Stimulated activated CD8-positive, alpha-beta memory T cell treated with anti-CD3 and anti-CD28 coated beads, Interleukin-4, amount 100 ng/mL, for 1 hour (primary cell): ENCODE measurements at regions not wholly inside any gene's neighbourhood (a gene's known extent, or its start where the extent isn't known, plus 50 kb on each side); places are given as distances from the start of the nearest gene placed in this dataset.
"Not testable (repeated sequence)": the region's sequence is repeated elsewhere in the genome, so short reads cannot be mapped to it uniquely, and the experiment has no call there.

Experiments
- DNase-seq, 2 donors: peaks; one replicate each; pipeline ENCODE4 v3.0.0-alpha.2; 2020; ENCODE audit warnings: low read depth in 2 of 2, low spot score in 1 of 2

DNA sequence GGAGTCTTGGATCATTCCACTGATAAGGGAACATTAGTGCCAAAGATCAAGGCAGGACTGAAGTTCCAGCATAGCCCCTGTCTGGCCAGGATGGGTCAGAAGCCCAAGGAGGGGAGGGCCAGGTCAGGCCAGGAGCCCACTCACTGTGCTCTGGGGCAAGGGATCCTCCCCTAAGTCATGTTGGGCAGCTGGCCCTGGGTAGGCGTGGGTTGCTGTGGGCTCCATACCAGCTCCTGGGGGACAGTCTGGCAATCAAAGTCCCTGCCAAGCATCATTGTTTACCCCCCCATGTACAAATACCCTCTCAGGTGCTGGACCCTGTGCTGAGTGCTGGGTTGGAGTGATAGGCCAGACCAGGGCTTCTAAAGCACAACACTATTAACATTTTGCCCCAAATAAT lies 130.5 kb downstream of the IRX5 start:
- DNase-seq, result no peak

DNA sequence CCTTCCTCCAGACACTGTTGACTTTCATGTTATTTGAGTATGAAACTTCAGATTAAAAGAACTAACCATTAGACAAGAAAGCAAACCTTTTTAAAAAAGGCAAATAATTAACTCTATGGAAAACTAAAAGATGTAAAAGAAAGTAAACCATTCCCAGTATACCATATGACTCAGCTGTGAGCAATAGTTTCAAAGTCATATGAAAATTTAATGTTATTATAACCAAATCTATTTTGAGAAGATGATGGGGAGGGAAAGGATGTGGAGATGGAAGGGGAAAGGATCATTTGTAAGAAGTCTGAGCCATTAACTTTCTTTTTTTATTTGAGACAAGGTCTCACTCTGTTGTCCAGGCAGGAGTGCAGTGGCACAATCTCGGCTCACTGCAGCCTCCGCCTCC lies 131.8 kb downstream of the IRX5 start:
- no peak for DNase-seq

DNA sequence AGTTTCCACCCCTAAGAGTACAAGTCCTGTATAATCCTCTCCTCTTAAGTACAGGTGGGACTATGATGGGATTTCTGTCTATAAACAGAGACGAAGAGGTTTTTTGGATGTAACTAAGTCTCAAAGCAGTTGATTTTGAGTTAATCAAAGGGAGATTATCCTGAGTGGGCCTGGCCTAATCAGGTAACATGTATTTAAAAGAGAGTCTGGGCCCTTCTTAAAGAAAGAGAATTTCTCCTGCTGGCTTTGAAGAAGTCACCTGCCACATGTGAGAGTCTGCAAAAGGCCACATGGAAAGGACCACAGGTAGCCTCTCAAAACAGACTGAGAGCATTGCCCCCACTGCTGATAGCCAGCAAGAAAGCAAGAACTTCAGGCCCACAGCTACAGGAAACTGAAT lies 142.3 kb downstream of the IRX5 start:
- DNase-seq, result no peak

- DNase-seq, result no peak
Measured at GRCh38 chr16:55073830-55074229, 143.2 kb downstream of the IRX5 start.

DNA sequence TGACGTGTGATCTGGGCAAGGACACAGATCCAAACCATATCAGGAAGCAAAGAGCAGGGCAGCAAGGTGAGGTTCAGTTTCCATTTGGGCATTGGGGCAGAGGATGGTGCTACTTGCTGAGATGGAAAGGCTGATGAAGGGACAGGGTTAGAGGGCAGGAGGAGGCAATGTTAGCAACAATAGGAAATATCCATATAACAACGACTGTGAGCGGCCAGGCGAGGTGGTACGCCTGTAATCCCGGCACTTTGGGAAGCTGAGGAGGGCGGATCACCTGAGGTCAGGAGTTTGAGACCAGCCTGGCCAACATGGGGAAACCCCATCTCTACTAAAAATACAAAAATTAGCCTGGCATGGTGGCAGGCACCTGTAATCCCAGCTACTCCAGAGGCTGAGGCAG lies 144.5 kb downstream of the IRX5 start:
- DNase-seq, result not testable (repeated sequence)

- no peak for DNase-seq
Measured at GRCh38 chr16:55076053-55076452, 145.4 kb downstream of the IRX5 start.

GRCh38 chr16:55077266-55077665 lies 146.6 kb downstream of the IRX5 start:
- DNase-seq, result no peak

DNA sequence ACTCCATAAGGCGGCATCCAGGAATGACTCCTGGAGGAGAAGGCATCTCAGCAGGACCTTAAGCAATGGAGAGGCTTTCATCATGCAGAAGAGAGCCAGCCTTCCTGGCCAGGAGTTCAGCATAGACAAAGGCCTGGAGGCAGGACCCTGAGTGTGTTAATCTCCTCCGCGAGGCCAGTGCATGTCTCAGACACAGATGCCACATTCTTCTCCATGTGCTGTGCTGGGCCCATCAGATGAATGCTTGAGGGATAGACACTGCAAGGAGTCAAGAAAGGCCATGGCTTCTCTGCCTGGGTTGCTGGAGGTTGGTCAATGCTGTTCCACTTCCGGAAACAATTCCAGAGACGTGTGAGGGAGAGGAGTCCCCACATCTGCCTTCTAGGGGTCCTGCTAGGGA lies 147.5 kb downstream of the IRX5 start:
- DNase-seq, result no peak

DNA sequence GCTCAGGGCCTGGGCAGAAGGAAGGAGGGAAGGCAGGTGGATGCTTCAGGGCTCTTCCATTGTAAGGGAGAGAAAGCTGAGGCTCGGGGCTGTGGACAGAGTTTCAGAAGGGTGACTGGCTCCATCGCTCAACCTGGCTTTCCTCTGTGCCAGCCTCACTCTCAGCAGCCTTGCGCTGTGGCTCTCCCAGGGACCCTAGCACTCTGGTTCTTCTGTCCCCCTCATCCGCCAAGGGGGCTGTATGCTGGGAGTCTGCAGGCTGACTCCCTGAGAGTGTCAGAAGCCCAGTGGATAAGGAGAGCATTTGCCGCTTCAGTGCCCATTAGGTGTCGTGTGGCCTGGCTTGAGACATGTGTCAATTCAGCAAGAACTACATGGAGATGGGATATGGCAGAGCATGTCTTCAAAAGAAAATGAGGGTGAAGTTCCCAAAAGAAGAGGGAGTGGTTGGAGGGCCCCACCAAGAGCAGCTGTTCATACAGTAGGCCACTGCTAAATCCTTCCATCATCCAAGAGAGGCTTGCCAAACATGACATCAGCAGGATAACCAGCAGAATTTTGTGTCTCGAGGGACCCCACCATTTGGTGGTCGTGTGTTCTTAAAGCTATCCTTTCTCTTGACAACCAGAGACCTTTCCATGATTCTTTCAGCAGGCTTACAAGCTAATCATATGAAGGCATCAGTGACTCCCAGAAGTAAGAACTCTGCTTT lies 148.2 kb downstream of the IRX5 start:
- DNase-seq, result no peak

DNA sequence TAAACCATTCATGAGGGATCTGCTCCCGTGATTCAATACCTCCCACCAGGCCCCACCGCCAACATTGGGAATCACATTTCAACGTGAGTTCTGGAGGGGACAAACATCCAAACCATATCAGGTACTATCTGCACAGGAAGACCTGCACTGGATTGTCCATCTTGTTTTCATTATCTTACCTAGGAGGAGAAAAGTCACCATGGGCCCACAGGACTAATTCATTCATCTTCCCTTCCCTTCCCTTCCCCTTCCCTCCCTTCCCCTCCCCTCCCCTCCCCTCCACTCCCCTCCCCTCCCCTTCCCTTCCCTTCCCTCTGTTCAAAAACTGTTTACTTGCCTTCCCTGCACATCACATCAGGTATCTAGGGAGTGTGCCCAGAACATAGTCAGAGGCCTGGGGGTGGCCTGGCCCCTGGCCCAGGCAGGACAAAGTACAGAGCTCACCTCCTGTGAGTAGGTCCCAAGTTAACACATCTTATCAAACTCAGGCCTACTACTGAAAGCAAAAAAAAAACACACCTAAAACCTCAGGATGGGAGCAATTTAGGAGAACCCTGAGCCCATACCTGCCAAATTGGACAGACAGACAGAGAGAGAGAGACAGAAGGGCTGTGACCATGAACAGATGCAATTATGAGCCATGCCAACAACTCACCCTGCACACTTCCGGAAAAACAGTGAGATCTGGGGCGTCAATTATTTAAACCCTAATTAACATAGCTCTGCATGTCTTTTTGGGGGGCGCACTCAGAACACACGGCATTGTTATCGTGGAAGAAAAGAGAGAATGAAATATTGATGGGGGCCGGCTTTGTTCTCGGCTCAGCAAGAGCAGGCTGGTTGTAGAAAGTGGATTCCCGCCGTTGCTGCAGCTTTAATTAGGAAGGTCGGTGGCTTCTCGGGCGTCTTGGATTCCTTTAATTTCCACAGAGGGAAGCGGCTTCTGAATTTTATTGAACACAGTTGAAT lies 151.2 kb downstream of the IRX5 start:
- DNase-seq, result no peak

GRCh38 chr16:55082591-55082976 lies 151.9 kb downstream of the IRX5 start:
- DNase-seq, result no peak

GRCh38 chr16:55083052-55083451 lies 152.4 kb downstream of the IRX5 start:
- DNase-seq, result no peak

DNA sequence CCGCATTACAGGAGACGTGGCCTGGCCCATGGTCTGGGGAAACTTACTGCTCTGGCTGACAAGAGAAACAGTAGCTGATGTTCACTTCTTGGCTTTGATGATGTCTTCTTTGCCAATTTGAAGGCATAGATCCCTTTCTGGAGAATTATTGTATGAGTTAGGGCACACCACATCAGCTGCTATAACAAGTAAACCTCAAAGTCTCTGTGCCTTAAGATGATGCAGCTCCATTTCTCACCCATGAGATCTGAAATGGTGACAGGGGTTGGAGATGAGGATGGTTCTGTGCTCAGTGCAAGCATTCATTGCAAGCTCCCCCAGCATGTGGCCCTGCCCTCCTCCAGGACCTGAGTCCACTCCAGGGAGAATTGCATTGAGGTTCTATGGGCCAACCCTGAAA lies 157.4 kb downstream of the IRX5 start:
- no peak for DNase-seq

- DNase-seq, result no peak
Measured at GRCh38 chr16:55089600-55089999, 158.9 kb downstream of the IRX5 start.

DNA sequence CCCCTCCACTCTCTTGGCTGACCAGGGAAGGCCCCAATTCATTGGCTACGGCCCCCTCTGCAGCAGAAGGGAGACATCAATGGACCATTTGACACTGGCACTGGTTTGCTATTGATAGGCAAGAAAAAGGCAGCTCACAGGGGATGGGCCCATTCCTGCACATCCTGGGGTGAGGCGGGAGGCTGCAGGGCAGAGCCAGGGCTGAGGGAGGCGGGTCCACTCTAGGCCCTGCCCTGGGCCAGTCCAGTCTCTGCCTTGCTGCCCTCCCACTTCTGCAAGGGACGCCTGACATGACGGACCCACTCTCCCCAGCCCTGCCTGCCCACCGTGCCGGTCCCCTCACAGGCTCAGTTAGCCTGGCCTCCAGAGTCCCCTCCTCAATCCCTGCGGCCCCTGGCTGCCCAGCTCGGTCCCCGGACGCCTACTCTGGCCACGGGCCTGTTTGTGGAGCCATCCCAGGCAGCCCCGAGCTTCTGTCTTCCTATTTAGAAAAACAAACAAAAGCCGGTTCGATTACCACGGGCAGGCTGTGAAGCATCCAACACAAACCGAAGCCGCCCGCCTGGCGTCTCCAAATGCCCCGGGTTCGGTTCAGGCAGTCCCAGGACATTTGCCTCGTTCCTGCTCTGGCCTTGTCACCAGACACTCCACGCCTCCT lies 160.7 kb downstream of the IRX5 start:
- DNase-seq, result no peak

DNA sequence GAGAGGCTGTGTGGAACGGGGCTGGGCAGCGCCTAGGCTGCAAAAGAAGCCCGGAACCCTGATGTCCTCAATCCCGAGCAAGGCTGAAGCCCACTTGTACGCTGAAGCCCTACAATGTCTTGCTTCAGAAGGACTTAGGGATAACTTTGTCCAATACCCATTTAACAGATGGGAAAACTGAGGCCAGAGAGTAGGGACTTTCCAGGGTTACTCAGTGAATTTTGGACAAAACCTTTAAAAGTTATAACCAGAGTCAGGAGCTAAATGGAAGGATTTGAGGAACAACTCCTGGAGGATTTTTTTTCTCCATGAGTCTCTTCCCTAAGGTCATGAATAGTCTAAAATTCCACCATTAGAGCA lies 161.2 kb downstream of the IRX5 start:
- no peak for DNase-seq

GRCh38 chr16:55100100-55100499 lies 169.4 kb downstream of the IRX5 start:
- no peak for DNase-seq

DNA sequence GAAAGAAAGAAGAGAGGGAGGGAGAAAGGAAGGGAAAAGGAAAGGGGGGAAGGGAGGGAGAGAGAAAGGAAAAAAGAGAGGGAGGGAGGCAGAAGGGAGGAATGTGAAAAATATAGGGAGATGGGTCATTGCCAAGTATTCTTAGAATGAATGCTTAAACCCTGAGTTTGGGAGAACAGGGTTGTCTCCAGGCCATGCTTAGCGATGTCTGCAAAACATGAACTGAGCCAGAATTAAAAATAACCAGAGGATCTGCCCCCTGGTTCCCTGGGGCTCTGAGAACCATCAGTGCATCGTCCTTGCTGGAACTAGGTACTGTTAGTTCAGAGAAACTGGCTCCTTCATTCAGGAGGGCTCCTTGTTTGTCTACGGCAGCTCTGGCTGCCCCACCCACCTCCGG lies 170.4 kb downstream of the IRX5 start:
- no peak for DNase-seq

GRCh38 chr16:55102077-55102476 lies 171.4 kb downstream of the IRX5 start:
- no peak for DNase-seq

GRCh38 chr16:55102531-55102930 lies 171.9 kb downstream of the IRX5 start:
- DNase-seq, result no peak

GRCh38 chr16:55107851-55108250 lies 177.2 kb downstream of the IRX5 start:
- DNase-seq, result no peak

- no peak for DNase-seq
Measured at GRCh38 chr16:55113210-55113609, 182.5 kb downstream of the IRX5 start.
